ENCODE measurements at regions not wholly inside any gene's neighbourhood (a gene's known extent, or its start where the extent isn't known, plus 50 kb on each side); places are given as distances from the start of the nearest gene placed in this dataset.
"Not testable (repeated sequence)": the region's sequence is repeated elsewhere in the genome, so short reads cannot be mapped to it uniquely, and the experiment has no call there.

DNA sequence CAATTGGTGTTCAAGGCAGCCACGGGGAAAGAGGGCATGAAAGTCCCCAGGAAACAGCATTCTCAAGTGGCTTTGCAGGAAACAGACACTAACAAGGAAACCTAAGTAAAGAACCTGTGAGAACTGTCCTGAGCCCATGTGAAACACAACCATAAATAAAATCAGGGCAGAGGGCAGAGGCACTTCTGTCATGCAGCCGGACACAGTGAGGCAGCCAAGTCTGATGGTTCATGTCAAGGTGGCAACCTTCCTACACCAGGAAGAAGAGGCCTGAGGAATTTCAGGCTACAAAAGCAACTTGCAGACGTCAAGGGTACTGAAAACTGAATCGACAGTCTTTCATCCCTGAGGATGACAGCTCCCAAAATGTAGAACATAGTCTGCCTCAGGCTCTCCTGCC is 458.2 kb upstream of the NPVF start:
- H3K56ac ChIP-seq (ENCODE audit: low read length): no peak overlapping the region
- H3K79me1 ChIP-seq (ENCODE audit: low read length): no peaks in the 10 kb centered on the region
- H3K79me2 ChIP-seq (ENCODE audit: control insufficient read depth, insufficient read depth, low read length): no peaks in the 10 kb centered on the region
- no peaks in the 10 kb centered on the region for H3K27me3 ChIP-seq (ENCODE audit: insufficient read depth, low read length, poor library complexity)
- no peak overlapping the region for H2BK5ac ChIP-seq (ENCODE audit: low read length)
- H2AK5ac ChIP-seq (ENCODE audit: low read length): no peak overlapping the region
- H3K4me3 ChIP-seq (ENCODE audit: low read length): no peak overlapping the region
- H3K4ac ChIP-seq (ENCODE audit: low read depth, low read length): no peak overlapping the region
- no peak overlapping the region for H3K9ac ChIP-seq (ENCODE audit: low read length)
- H4K8ac ChIP-seq (ENCODE audit: low read depth, low read length): no peak overlapping the region
- no peak overlapping the region for H4K5ac ChIP-seq (ENCODE audit: low read length)
- no peak overlapping the region for H3K4me2 ChIP-seq (ENCODE audit: low read length)
- H3K4me1 ChIP-seq (ENCODE audit: control insufficient read depth, low read depth, low read length): no peaks in the 10 kb centered on the region
- H2BK120ac ChIP-seq (ENCODE audit: low read depth, low read length): no peak overlapping the region
- H2BK15ac ChIP-seq (replicated peaks; ENCODE audit: low read depth): no peak overlapping the region
- no peak overlapping the region for H3K27ac ChIP-seq (ENCODE audit: low read depth, low read length)
- WGBS (ENCODE audit: extremely low coverage, insufficient coverage, low lambda C conversion rate): no CpG with 5 or more reads among the region's 4 CpGs
- H3K23ac ChIP-seq (ENCODE audit: low read length): no peak overlapping the region
- H3K36me3 ChIP-seq (ENCODE audit: control insufficient read depth, insufficient read depth, low read length): no peaks in the 10 kb centered on the region
- H3K18ac ChIP-seq (ENCODE audit: low read length): no peak overlapping the region
- DNase-seq: no peak

DNA sequence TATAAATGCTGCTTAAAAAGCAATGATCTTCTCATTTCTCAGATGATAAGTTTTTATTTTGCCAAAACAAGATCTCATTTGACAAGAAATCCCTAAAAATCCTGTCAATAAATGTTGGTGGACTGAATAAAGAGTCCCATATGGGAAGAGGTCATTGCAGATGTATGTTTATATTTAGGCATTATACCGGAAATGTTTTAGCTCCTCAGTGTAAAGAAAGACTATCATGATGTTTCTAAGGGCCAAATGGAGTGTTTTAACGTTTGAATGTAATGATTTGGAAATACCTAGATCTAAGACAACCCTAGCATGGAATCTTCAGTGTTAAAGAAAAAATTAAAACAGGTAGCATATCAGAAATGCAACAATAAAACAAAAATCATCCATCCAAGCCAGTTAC is 457.8 kb upstream of the NFE2L3 start:
- Histone ChIP-seq H3K4me1 (ENCODE audit: control insufficient read depth, low read depth, low read length) (no peaks in the 10 kb centered on the region), H2AK5ac (ENCODE audit: low read length) (no peak overlapping the region), H3K36me3 (ENCODE audit: control insufficient read depth, insufficient read depth, low read length) (no peaks in the 10 kb centered on the region), H4K8ac (ENCODE audit: low read depth, low read length) (no peak overlapping the region), H3K9ac (ENCODE audit: low read length) (no peak overlapping the region), H3K4me3 (ENCODE audit: low read length) (no peak overlapping the region), H3K56ac (ENCODE audit: low read length) (no peak overlapping the region), H4K5ac (ENCODE audit: low read length) (no peak overlapping the region), H3K79me2 (ENCODE audit: control insufficient read depth, insufficient read depth, low read length) (no peaks in the 10 kb centered on the region), H2BK5ac (ENCODE audit: low read length) (no peak overlapping the region), H3K4ac (ENCODE audit: low read depth, low read length) (no peak overlapping the region), H2BK15ac (replicated peaks; ENCODE audit: low read depth) (no peak overlapping the region), H3K27me3 (ENCODE audit: insufficient read depth, low read length, poor library complexity) (no peaks in the 10 kb centered on the region), H3K4me2 (ENCODE audit: low read length) (no peak overlapping the region), H2BK120ac (ENCODE audit: low read depth, low read length) (no peak overlapping the region), H3K79me1 (ENCODE audit: low read length) (no peaks in the 10 kb centered on the region), H3K23ac (ENCODE audit: low read length) (no peak overlapping the region), H3K18ac (ENCODE audit: low read length) (no peak overlapping the region), H3K27ac (ENCODE audit: low read depth, low read length) (no peak overlapping the region)
- no peak for DNase-seq
- no CpG with 5 or more reads among the region's 2 CpGs for WGBS (ENCODE audit: extremely low coverage, insufficient coverage, low lambda C conversion rate)

DNA sequence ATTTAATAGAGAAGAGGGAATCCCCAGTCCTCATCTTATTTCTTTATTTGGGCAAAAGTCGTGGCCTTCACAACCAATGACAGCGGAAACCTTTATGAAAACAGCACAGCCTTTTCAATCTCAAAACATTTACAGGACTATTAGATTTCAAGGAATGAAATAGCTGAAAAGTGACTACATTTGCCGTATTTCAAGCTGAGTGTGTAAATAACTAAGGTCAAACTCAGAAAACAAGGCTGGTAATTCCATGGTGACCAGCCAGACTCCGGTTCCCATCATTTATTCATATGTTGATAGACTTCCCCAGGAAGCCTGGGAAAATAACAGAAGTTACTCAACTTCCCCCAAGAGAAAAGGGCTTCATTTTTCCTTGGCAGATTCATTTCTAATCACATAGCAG is 457.3 kb upstream of the NFE2L3 start:
- no peak for DNase-seq
- H3K4ac ChIP-seq (ENCODE audit: low read depth, low read length): no peak overlapping the region
- H3K27me3 ChIP-seq (ENCODE audit: insufficient read depth, low read length, poor library complexity): no peaks in the 10 kb centered on the region
- H3K23ac ChIP-seq (ENCODE audit: low read length): no peak overlapping the region
- no peaks in the 10 kb centered on the region for H3K4me1 ChIP-seq (ENCODE audit: control insufficient read depth, low read depth, low read length)
- no peaks in the 10 kb centered on the region for H3K79me2 ChIP-seq (ENCODE audit: control insufficient read depth, insufficient read depth, low read length)
- no peak overlapping the region for H2AK5ac ChIP-seq (ENCODE audit: low read length)
- H2BK120ac ChIP-seq (ENCODE audit: low read depth, low read length): no peak overlapping the region
- H3K79me1 ChIP-seq (ENCODE audit: low read length): no peaks in the 10 kb centered on the region
- no peak overlapping the region for H3K4me2 ChIP-seq (ENCODE audit: low read length)
- H2BK15ac ChIP-seq (replicated peaks; ENCODE audit: low read depth): no peak overlapping the region
- H3K27ac ChIP-seq (ENCODE audit: low read depth, low read length): no peak overlapping the region
- no peaks in the 10 kb centered on the region for H3K36me3 ChIP-seq (ENCODE audit: control insufficient read depth, insufficient read depth, low read length)
- H3K4me3 ChIP-seq (ENCODE audit: low read length): no peak overlapping the region
- H3K9ac ChIP-seq (ENCODE audit: low read length): no peak overlapping the region
- no peak overlapping the region for H3K18ac ChIP-seq (ENCODE audit: low read length)
- H3K56ac ChIP-seq (ENCODE audit: low read length): no peak overlapping the region
- WGBS (ENCODE audit: extremely low coverage, insufficient coverage, low lambda C conversion rate): no CpG with 5 or more reads among the region's 4 CpGs
- no peak overlapping the region for H2BK5ac ChIP-seq (ENCODE audit: low read length)
- no peak overlapping the region for H4K8ac ChIP-seq (ENCODE audit: low read depth, low read length)
- no peak overlapping the region for H4K5ac ChIP-seq (ENCODE audit: low read length)

DNA sequence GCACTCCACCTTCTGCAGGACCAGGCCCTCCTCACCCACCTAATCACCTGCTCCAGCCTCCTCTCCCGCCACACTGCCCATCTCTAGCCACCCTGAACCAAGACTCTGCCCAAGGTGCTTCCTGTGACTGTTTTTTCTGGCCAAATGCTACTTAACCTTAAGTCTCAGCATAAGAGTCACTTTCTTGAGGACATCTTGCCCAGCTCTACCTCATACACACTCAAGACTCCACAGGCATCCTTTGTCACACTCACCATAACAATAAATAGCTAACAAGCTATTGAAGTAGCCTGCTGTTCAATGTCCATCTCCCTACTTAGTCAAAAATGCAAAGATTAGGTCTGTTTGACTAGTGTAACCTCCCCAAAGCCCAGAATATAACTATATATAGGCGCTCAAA is 455.4 kb upstream of the NFE2L3 start:
- H2BK5ac ChIP-seq (ENCODE audit: low read length): no peak overlapping the region
- H3K27me3 ChIP-seq (ENCODE audit: insufficient read depth, low read length, poor library complexity): no peaks in the 10 kb centered on the region
- no peaks in the 10 kb centered on the region for H3K36me3 ChIP-seq (ENCODE audit: control insufficient read depth, insufficient read depth, low read length)

DNA sequence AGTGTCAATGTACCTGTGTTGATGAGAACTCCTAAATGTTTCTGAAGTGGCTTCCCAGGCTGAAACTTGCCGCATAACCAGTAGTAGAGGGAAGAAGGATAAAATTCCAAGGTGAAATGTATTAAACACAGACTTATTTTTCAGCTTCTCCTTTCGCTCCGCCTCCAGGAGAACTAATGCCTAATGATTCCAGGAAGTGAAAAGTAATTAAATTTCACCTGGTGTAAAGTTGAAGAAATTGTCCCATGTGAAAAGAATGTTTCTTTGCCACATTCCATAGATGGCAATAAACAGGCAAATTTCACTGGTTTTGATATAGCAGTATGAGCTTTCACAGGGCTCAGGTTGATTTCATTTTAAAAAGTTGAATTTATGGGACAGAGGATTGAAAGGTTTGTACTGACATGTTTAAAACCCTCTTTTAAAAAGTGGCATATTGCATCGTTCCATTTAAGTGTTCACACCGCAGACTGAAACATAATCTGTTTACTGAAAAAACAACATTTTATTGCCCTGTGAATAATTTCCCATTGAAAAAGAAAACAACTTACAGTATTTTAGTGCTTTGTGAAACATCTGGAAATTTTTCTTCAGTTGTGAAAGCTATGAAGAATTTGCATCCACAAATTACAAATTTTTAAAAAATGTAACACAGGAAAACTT is 453.4 kb upstream of the NFE2L3 start:
- Histone ChIP-seq H3K36me3 (ENCODE audit: control insufficient read depth, insufficient read depth, low read length) (no peaks in the 10 kb centered on the region), H2BK120ac (ENCODE audit: low read depth, low read length) (no peak overlapping the region), H4K8ac (ENCODE audit: low read depth, low read length) (no peak overlapping the region), H3K9ac (ENCODE audit: low read length) (no peak overlapping the region), H2BK15ac (replicated peaks; ENCODE audit: low read depth) (no peak overlapping the region), H3K79me2 (ENCODE audit: control insufficient read depth, insufficient read depth, low read length) (no peaks in the 10 kb centered on the region), H3K23ac (ENCODE audit: low read length) (no peak overlapping the region), H3K4ac (ENCODE audit: low read depth, low read length) (no peak overlapping the region), H3K4me1 (ENCODE audit: control insufficient read depth, low read depth, low read length) (no peaks in the 10 kb centered on the region), H4K5ac (ENCODE audit: low read length) (no peak overlapping the region), H3K27me3 (ENCODE audit: insufficient read depth, low read length, poor library complexity) (no peaks in the 10 kb centered on the region), H3K4me3 (ENCODE audit: low read length) (no peak overlapping the region), H3K56ac (ENCODE audit: low read length) (no peak overlapping the region), H3K18ac (ENCODE audit: low read length) (no peak overlapping the region), H2AK5ac (ENCODE audit: low read length) (no peak overlapping the region), H3K79me1 (ENCODE audit: low read length) (no peaks in the 10 kb centered on the region), H2BK5ac (ENCODE audit: low read length) (no peak overlapping the region), H3K4me2 (ENCODE audit: low read length) (no peak overlapping the region), H3K27ac (ENCODE audit: low read depth, low read length) (no peak overlapping the region)
- no CpG with 5 or more reads among the region's 5 CpGs for WGBS (ENCODE audit: extremely low coverage, insufficient coverage, low lambda C conversion rate)
- DNase-seq: no peak

More for the DNA sequence above, 455.4 kb upstream of the NFE2L3 start:
- WGBS (ENCODE audit: extremely low coverage, insufficient coverage, low lambda C conversion rate): no CpG with 5 or more reads among the region's 2 CpGs
- Histone ChIP-seq H3K23ac (ENCODE audit: low read length) (no peak overlapping the region), H3K18ac (ENCODE audit: low read length) (no peak overlapping the region), H2AK5ac (ENCODE audit: low read length) (no peak overlapping the region), H2BK120ac (ENCODE audit: low read depth, low read length) (no peak overlapping the region), H3K4me1 (ENCODE audit: control insufficient read depth, low read depth, low read length) (no peaks in the 10 kb centered on the region), H3K56ac (ENCODE audit: low read length) (no peak overlapping the region), H4K5ac (ENCODE audit: low read length) (no peak overlapping the region), H3K9ac (ENCODE audit: low read length) (no peak overlapping the region), H3K79me2 (ENCODE audit: control insufficient read depth, insufficient read depth, low read length) (no peaks in the 10 kb centered on the region), H4K8ac (ENCODE audit: low read depth, low read length) (no peak overlapping the region), H3K4ac (ENCODE audit: low read depth, low read length) (no peak overlapping the region), H3K79me1 (ENCODE audit: low read length) (no peaks in the 10 kb centered on the region), H3K4me2 (ENCODE audit: low read length) (no peak overlapping the region), H3K4me3 (ENCODE audit: low read length) (no peak overlapping the region), H3K27ac (ENCODE audit: low read depth, low read length) (no peak overlapping the region), H2BK15ac (replicated peaks; ENCODE audit: low read depth) (no peak overlapping the region)
- DNase-seq: no peak

DNA sequence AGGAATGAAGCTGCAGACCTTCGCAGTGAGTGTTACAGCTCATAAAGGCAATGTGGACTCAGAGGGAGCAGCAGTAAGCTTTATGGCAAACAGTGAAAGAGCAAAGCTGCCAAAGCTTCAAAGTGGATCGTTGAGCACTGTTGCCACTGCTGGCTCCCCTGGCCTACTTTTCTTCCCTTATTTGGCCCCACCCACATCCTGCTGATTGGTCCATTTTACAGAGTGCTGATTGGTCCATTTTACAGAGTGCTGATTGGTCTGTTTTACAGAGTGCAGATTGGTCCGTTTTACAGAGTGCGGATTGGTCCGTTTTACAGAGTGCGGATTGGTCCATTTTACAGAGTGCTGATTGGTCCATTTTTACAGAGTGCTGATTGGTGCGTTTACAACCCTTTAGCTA is 451.9 kb upstream of the NFE2L3 start:
- H2BK15ac ChIP-seq (replicated peaks; ENCODE audit: low read depth); H3K36me3 ChIP-seq (ENCODE audit: control insufficient read depth, insufficient read depth, low read length); H3K79me1 ChIP-seq (ENCODE audit: low read length); H2BK5ac ChIP-seq (ENCODE audit: low read length); H3K56ac ChIP-seq (ENCODE audit: low read length); H3K79me2 ChIP-seq (ENCODE audit: control insufficient read depth, insufficient read depth, low read length); H3K4ac ChIP-seq (ENCODE audit: low read depth, low read length); H3K27me3 ChIP-seq (ENCODE audit: insufficient read depth, low read length, poor library complexity); H3K4me1 ChIP-seq (ENCODE audit: control insufficient read depth, low read depth, low read length); H2BK120ac ChIP-seq (ENCODE audit: low read depth, low read length); H3K23ac ChIP-seq (ENCODE audit: low read length); H3K18ac ChIP-seq (ENCODE audit: low read length); H3K9ac ChIP-seq (ENCODE audit: low read length); H3K4me3 ChIP-seq (ENCODE audit: low read length); H3K4me2 ChIP-seq (ENCODE audit: low read length); DNase-seq; H3K27ac ChIP-seq (ENCODE audit: low read depth, low read length); H2AK5ac ChIP-seq (ENCODE audit: low read length); H4K8ac ChIP-seq (ENCODE audit: low read depth, low read length); H4K5ac ChIP-seq (ENCODE audit: low read length): not testable (repeated sequence)
- no CpG with 5 or more reads among the region's 7 CpGs for WGBS (ENCODE audit: extremely low coverage, insufficient coverage, low lambda C conversion rate)
